ENCODE measurements at regions not wholly inside any gene's neighbourhood (a gene's known extent, or its start where the extent isn't known, plus 50 kb on each side); places are given as distances from the start of the nearest gene placed in this dataset.

GRCh38 chr13:69580255-69580654 lies 527.4 kb upstream of the ATXN8OS start:
- no peaks in the 10 kb centered on the region for H3K4me1 ChIP-seq (ENCODE audit: control insufficient read depth in 1 of 2, insufficient read depth in 2 of 2, low read depth in 1 of 2, low read length in 1 of 2)
- ChIA-PET CTCF (interaction anchor here (0.7 to 2.6 kb wide), 9 partner anchors 10 to 986 kb away, joined by 3 to 14 read pairs (median 3); no protein-coding TSS in a partner anchor), POLR2A (no interaction called here)
- no peak overlapping the region for H3K9ac ChIP-seq
- H3K27ac ChIP-seq (ENCODE audit: low read depth in 2 of 2, low read length in 1 of 2) = no peak overlapping the region
- DNase-seq = no peak
- WGBS (ENCODE audit: low lambda C conversion rate) = 34% methylated on average over 3 of the region's 3 CpGs
- H4K20me1 ChIP-seq (ENCODE audit: insufficient read depth) = no peaks in the 10 kb centered on the region
- no peaks in the 10 kb centered on the region for H3K27me3 ChIP-seq (ENCODE audit: insufficient read depth)
- no peaks in the 10 kb centered on the region for H3K9me3 ChIP-seq
- H3F3A ChIP-seq (replicated peaks; ENCODE audit: insufficient read depth) = no peaks in the 10 kb centered on the region
- TF ChIP-seq RCOR1 (IDR thresholded peaks at IDR 0.05; ENCODE audit: low read length) (no peak), EP300 (IDR thresholded peaks at IDR 0.05; ENCODE audit: borderline replicate concordance in 1 of 2, low read depth in 1 of 2, low read length in 1 of 2) (no peak), JUND (IDR thresholded peaks at IDR 0.05) (no peak), POLR2AphosphoS5 (IDR thresholded peaks at IDR 0.05; ENCODE audit: low read depth, low read length) (no peak), NRF1 (IDR thresholded peaks at IDR 0.05; ENCODE audit: low read depth, low read length) (no peak)
- H3K4me2 ChIP-seq = no peak overlapping the region
- no peak overlapping the region for H3K4me3 ChIP-seq (ENCODE audit: low read depth in 2 of 2, low read length in 1 of 2)
- H2AFZ ChIP-seq (ENCODE audit: low read depth) = no peak overlapping the region
- H3K36me3 ChIP-seq (replicated peaks in 1 of 2; ENCODE audit: control insufficient read depth in 1 of 2, insufficient read depth in 2 of 2, low read length in 1 of 2) = no peaks in the 10 kb centered on the region
- H3K9me2 ChIP-seq = no peaks in the 10 kb centered on the region
- H3K79me2 ChIP-seq (ENCODE audit: insufficient read depth) = no peaks in the 10 kb centered on the region

- TF ChIP-seq RAD21 (IDR thresholded peaks at IDR 0.05; ENCODE audit: low read length) (peak; percentile 73), CTCF (IDR thresholded peaks at IDR 0.05) (peak; percentile 29), GATA2 (CRISPR knock-in tag; IDR thresholded peaks at IDR 0.05) (no peak), SMC3 (IDR thresholded peaks at IDR 0.05; ENCODE audit: low read depth, low read length) (peak; percentile 50; the same call in 1 of the 2 replicates), MAX (IDR thresholded peaks at IDR 0.05; ENCODE audit: low read depth) (no peak)
- H3K4me3 ChIP-seq (ENCODE audit: low read depth in 2 of 2, low read length in 1 of 2) = no peak overlapping the region
- no peaks in the 10 kb centered on the region for H4K20me1 ChIP-seq (ENCODE audit: insufficient read depth)
- H3F3A ChIP-seq (replicated peaks; ENCODE audit: insufficient read depth) = no peaks in the 10 kb centered on the region
- ChIA-PET CTCF (interaction anchor here (0.6 to 2.6 kb wide), 16 partner anchors 8 to 992 kb away, joined by 3 to 14 read pairs (median 3); no protein-coding TSS in a partner anchor), POLR2A (no interaction called here)
- no peak overlapping the region for H2AFZ ChIP-seq (ENCODE audit: low read depth)
- peak; percentile 18 for DNase-seq
- H3K36me3 ChIP-seq (replicated peaks in 1 of 2; ENCODE audit: control insufficient read depth in 1 of 2, insufficient read depth in 2 of 2, low read length in 1 of 2) = no peaks in the 10 kb centered on the region
- no peaks in the 10 kb centered on the region for H3K4me1 ChIP-seq (ENCODE audit: control insufficient read depth in 1 of 2, insufficient read depth in 2 of 2, low read depth in 1 of 2, low read length in 1 of 2)
- H3K4me2 ChIP-seq = no peak overlapping the region
- H3K79me2 ChIP-seq (ENCODE audit: insufficient read depth) = no peaks in the 10 kb centered on the region
- no peak overlapping the region for H3K27ac ChIP-seq (ENCODE audit: low read depth in 2 of 2, low read length in 1 of 2)
- H3K9ac ChIP-seq = no peak overlapping the region
- no peaks in the 10 kb centered on the region for H3K9me3 ChIP-seq
- no peaks in the 10 kb centered on the region for H3K9me2 ChIP-seq
- H3K27me3 ChIP-seq (ENCODE audit: insufficient read depth) = no peaks in the 10 kb centered on the region
Observed at GRCh38 chr13:69579351-69579750, 528.3 kb upstream of the ATXN8OS start.

Data from SK-N-SH (cell line).